Inferior parietal cortex (tissue), 1 donor: ENCODE measurements at regions not wholly inside any gene's neighbourhood (a gene's known extent, or its start where the extent isn't known, plus 50 kb on each side); places are given as distances from the start of the nearest gene placed in this dataset.

ENCODE experiments used
- DNase-seq: peaks from one replicate; pipeline ENCODE4 v3.0.0-alpha.2; 2016; ENCODE audit errors: extremely low spot score

DNA sequence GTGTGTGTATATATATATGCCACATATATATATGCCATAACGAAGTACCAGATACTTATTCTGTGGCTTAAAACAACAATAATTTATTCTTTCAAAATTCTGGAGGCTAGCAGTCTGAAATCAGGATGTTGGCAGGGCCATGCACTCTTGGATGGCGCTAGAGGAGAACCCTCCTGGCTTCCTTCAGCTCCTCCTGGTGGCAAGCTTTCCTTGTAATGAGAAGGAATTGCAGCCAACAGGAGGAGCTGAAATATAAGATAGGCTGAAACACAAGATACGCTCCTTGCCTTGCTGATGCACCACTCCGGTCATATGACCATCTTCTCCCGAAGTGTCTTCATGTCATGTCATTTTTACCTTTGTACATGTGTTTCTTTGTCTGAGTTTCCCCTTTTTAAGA, 368.1 kb upstream of the CTNND2 start:
- DNase-seq: no peak

DNA sequence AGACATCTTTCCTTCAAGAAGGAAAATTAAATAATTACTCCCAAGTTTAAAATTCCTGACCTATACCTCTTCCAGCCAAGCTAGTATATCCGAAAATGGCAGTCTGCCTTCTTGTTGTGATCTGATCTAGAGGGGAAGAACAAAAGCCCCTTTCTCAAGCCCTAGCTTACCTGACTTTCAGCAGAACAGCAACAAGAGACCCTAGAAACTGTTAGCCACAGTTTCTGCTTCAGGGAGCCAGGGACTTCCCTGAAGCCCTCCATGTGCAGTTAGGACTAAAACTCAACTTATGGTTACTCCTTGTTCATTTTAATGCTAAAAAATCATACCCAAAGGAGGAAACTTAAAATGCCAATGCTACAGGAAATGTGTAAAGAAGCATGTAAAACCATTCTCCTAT, 366.7 kb upstream of the CTNND2 start:
- no peak for DNase-seq

DNA sequence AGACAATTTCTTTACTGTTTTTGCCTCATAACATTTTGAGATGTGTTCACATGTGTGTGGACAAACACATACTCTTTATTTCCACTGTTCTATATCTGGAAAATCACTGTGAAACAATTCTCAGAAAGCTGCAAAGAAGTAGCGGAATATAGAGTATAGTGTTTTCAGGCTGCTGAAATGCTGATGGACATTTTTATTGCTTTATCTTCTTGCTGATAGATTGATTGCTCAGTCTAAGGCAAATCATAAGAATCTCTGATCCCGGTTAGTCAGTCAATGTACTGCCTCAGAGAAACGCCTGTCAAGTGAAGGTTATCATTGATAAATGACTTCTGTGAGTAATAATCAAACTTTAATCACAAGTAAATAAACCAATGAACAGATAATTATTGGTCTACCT, 364.9 kb upstream of the CTNND2 start:
- DNase-seq: no peak

DNA sequence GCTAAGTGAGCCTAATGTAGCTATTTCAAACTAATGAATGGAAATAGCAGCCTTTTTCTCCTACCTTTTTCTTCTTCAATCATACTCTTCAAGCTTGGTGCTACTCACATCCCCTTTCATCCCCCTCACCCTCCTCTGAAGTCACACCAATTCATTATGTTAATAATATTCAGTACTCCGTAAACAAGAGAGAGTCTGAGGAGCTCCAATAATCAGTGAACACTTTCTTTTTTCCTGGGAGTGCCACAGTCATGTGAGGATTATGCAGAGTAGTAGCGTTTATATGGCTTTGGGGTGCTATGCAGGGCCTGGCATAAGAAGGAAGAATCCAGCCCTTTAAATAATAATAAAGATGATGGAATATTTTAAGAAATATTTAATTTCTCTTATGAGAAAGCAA, 354.3 kb upstream of the CTNND2 start:
- no peak for DNase-seq

DNA sequence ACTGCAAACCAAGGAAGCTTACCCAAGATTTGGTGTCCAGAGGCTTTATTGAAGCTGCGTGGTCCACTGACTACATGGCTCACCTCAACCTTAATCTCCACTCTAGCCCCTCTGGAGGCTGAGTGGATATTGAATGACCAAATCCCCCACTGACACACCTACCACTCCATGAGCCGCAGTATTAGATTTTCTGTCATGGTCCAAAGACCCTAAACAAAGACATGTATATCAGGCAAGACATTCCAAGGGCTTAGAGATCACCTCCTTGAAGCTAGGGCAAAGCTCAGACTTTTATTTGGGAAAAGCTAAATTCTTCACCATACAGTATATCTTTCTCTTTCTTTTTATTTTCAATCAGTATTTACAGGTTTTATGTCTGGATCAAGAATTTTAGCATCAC, 346.2 kb upstream of the CTNND2 start:
- DNase-seq: no peak

DNA sequence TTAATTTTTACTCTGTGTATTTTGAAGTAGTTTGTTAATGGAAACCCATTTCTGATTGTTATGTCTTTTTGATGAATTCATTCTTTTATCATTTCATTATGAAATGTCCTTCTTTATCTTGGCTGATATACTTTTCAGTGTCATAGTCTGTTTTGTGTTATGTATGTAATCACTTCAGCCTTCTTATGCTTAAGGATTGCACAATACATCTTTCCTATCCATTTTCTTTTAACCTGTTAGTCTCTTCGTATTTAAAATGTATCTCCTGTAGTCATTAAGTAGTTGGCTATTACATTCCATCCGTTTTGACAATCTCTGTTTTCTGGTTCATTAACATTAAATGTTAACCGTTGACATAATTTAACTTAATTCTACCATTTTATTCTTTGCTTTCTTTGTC, 344.6 kb upstream of the CTNND2 start:
- no peak for DNase-seq

DNA sequence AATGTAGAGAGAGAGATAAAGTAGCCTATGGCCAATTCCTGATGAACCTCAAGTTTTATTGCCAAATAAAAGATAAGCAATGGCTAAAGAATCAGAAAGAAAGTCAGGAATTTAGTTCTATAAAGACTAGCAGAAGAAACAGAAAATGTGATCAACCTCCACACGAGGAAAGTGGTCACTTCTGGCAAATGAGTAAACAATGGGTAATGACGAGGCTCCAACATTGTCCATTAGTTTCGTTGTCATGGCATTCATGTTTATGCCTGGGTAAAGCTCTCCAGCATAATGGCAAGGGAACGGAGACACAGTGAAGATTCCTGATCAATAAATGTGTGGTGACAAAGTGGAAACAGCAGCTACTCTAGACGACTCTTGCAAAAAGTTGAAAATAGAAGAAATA, 341.8 kb upstream of the CTNND2 start:
- no peak for DNase-seq

DNA sequence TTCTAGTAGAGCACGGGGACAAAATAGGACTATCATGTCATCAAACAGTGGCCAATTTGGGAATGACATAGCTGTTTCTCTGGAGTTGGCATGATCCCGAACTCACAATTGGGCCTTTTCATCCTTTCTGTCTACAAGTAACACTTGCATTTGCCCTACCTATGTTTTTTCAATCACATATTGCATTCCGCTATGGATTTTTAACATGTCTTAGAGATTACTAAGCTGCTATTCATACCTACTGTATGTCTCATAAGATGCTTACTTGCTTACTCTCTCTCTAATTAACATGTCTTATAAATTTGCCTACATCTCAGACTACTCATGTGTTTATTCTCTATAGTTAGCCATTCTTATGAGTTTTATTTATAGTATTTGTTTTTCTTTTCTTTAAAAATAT, 341.2 kb upstream of the CTNND2 start:
- no peak for DNase-seq

DNA sequence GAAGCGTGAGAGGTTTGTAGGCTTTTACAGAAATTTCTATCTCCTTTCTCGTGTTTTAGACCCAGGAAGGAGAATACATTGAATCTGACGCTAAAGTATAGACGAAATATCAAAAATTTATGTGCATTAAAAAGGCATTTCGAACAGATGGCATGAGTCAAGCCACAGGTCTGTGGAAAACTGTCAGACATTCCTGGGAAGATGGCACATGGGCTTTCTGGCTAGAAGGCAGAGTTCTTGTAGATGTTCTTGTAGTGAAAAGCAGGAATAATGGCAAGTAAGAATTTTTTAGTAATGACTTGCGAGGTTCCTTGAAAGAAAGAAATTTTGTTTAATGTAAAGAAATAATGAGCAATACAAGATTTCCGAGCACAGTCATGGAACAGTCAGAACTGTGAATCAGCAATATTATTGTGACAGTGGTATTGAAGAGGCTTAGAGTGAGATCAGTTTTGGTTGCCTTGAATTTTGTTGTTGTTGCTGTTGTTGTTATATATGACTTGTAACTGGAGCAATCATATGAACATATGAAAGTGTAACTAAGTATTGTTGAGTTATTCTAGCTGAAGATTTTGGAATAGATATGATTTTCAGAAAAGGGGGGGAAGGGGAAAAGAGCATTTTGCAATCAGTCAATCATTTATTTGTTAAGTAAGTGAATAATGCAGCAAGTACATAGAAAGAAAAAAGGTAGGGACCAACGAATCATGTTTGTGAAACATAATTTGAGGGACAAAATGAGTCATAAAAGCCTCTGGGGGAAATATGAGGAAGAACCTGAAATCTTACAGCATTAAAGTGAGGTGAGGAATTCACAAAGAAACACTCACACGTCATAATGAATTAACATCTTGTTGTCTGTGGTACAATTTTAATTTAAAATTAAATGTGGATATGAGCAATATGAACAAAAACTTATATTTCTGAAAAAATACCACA, 339.0 kb upstream of the CTNND2 start:
- DNase-seq: no peak

DNA sequence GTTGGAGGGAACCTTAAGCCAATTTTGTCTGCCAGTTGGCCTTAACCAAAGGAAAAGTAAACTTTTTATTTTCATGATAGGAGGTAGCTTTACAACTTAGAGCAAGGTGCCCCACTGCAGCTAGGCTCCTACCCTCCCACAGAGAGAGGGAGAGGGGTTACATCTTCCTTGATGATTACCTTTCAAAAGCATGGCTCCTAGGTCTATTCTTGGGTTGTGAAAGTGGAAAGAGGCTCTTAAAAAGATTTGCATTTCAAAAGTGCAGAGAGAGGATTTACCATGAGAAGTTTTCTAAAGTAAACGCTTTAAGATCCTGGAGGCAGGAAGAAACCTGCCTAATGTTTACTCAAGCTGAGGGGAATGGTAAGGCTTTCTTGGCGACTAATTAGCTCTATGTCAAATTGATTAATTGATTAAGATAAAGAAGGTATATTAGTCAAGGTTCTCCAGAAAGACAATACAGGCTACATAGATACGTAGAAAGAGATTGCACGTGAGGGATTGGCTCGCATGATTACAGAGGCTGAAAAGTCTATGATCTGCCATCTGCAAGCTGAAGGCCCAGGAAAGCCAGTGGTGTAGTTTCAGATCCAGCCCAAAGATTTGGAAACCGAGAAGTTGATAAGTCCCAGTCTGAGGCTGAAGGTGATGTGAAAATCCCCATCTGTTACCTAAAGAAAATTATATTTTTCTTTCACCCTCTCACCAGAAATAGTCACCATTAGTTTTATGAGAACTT, 333.8 kb upstream of the CTNND2 start:
- DNase-seq: no peak

DNA sequence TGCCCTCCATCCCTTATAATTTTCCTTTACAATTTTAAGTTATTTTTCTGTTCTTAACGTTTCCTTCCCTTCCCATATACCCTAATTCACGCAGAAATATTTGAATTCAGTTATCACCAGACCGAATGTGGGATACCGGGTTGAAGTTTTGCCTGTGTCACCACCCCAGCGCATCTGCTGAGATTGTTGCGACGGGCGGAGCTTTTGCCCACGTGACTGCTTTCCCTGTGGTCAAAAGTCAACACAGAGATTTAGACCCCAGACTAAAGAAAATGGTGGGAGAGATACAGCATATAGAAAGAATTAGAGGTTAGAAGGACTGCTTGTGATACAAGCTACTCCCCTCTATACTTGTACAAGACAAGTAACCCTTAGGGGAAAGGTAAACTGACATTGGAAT, 326.4 kb upstream of the CTNND2 start:
- no peak for DNase-seq

DNA sequence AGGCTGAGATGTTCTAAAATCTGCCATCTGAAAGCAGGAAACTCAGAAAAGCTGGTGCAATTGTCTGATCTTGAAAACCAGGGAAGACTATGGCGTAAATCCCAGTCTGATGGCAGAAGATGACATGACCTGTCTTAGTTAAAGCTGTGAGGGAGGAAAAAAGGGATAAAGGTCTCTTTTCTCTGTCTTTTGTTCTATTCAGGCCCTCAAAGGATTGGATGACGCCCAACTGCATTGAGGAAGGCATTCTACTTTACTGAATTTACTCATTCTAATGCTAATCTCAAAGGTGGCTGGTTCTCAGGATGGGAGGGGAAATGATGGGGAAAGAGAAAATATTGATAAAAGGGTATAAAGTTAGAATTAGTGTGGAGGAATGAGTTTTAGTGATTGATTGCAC, 312.8 kb upstream of the CTNND2 start:
- no peak for DNase-seq

DNA sequence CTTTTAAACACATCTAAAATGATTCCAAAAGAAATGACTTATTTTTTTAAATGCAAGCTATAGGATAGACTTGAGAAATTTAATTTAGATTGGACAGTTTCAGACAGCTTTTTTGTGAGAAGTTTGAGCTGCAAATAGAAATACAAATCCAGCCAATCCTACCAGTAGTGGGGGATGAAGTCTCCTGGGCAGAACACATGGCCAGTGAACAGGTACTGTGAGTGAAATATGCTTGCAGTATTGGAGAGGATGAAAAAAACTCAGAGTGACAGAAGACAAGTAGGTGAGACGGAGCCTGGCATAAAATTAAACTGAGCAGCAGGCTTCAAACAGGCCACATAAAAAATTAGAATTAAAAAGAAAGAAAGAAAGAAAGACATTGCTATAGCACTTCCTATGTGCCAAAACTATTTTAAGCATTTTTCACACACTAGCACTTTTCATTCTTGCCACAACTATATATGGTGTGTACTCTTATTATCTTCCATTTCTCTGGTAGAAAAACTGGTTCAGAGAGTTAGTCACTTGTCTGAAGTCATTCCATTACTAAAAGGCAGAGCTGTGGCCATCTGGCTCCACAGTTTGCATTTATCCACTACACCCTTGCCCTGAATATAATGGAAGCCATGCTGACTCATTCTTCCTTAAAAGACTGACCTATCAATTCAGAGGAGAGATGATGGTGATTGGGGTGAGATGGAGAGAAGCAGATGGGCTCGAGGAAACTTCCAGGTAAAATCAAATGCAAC, 310.2 kb upstream of the CTNND2 start:
- DNase-seq: peak; percentile 44

DNA sequence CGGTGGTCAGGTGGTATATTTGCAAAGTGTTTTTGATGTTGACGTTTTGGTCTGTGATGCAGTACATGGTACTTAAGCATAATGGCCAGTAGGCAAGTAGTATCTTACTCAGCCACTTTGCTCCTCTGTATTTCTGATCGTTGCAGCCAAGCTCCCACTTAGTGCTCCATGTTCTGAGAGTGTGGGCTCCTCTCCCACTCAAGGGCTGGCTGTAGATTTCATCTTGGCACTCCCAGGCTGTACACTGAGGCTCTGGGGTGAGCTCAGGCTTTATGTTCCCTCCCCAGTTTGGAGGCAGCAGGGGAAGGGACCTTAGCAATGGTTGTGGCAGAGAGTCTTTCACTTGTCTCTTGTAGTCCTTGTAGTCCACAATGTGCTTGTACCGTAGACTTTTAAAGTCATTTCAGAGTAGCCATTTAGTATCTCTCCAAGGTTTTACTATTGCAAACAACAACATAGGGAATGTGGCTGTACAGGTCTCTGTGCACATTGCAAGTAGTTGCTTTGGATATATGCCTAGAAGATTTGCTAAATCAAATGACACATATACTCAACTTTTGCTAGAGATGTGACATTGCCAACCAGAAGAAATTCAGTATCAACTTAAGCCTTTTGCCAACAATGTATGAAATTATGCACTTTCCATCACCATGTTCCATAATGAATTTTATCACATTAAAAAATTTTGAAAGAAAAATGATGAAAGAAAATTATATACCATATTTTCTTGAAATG, 304.3 kb upstream of the CTNND2 start:
- DNase-seq: no peak

DNA sequence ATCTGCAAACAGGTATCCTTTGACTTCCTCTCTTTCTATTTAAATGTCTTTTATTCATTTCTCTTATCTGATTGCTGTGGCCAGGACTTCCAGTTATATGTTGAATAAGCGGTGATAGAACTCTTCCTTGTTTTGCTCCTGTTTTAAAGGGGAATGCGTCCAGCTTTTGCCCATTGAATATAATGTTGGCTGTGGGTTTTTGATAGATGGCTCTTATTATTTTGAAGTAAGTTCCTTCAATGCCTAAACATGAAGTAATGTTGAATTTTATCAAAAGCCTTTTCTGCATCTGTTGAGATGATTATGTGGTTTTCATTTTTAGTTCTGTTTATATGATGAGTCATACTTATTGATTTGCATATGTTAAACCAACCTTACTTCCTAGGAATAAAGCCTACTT, 300.5 kb upstream of the CTNND2 start:
- no peak for DNase-seq

DNA sequence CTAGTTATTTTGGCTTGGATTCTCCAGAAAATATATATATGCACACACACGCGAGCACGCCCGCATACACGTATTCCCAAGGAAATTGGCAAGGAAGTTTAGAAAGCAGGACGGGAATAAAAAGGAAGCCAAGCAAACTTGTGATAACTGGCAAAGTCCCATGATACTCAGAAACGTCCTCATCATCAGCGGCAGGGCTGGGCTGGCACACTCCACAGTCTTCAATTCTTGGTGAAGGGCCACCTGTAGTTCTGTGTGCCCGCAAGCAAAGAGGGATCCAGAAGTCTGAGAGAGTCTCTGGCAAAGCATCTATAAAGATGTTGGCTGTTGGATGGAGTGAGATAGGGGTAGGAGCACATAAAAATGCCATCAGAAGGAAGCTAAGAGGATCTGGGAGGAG, 289.3 kb upstream of the CTNND2 start:
- DNase-seq: no peak

DNA sequence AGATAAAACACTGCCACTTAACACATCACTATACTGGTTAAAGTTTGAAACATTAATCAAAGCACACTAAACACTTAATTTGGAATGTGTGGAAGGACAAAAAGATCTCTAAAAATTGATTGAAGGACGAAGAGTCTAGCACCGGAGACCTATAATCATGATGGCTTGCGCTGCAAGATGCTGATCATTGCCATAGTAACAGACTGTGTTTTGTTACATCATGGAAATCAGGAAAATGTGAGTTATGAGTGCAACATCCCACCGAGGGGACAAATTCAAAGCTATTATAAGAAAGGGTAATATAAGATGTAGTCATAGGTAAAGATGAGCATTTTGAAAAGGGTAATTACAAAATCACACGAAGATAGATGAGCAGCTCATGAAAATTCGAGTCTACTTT, 278.8 kb upstream of the CTNND2 start:
- DNase-seq: no peak

DNA sequence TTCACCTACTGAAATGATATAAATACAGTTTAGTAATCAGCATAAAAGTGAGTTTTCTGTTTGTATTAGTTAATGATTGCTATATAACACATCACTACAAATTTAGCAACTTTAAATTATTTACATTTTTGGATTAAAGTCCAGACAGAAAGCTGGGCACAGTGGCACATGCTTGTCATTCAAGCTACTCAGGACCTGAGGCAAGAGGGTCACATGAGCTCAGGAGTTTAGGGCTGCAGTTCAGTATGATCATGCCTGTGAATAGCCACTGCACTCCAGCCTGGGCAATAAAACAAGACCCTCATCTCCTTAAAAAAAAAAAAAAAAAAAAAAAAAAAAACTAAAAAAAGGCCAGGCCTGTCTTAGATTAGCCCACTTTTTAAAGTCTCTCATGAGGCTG, 273.6 kb upstream of the CTNND2 start:
- DNase-seq: no peak

DNA sequence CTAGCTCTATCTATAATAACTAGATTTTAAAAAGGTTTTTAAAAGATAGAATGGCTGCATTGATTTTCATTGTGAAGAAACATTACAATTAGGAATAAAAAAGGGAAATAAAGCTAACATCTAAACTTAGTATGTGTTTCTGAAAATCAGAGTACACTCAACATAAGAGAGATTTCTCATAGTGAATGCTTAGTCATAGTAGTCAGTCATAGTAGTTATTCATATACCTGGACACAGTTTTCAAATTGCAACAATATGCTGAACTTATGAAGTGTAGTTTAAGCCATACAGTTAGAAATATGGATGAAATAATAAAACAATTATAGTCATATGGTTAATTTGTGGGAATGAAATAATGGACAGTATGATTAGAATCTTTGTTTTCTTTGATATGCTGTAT, 273.0 kb upstream of the CTNND2 start:
- no peak for DNase-seq

DNA sequence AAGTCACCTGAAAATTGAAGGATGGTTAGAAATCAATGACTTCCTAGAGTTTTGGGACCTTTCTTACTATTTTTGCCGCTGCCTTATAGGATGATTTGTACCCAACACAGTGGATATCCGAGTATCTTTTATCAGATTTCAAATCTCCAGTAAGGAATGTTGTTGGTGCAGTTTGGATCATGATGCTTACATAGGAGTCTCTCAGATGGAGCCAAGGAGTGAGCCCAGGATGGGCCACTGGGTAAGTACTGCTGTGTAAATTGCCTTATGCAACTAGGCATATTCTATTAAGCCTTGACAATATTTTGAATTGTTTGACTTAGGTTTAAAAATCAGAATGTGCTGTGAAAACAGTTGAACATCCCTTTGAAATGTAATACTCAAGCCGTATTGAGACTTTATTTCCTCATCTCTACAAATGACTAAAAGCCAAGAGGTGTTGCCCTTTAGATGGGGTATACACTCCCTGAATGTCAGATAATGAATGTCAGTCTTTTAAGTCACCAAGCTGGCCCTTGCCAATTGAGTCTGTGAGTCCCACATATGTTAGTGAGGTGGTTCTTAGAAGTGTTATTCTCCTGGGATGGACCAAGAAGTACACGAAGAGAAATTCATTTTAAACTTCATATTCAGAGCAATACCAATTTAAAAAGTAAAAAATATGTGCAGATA, 271.8 kb upstream of the CTNND2 start:
- DNase-seq: no peak

DNA sequence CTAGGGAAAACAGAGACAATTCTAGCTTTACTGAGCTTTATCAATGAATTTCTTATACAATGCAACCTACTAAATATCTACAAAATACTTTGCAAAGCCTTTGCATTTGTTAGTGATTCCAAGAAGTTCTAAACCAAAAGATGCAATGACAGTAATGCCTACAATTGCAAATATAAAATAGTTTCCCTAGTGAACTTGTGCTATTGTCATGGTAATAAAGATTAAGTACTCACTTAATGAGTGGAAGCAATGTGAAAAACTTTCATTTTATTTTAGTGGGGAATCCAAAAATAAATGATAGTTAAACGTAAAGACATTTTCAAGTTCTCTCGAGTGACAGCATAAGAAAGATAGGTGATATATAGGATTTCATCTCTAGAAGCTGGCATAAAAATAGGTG, 270.5 kb upstream of the CTNND2 start:
- DNase-seq: no peak
